IPS-15b (cell line): ENCODE measurements at regions not wholly inside any gene's neighbourhood (a gene's known extent, or its start where the extent isn't known, plus 50 kb on each side); places are given as distances from the start of the nearest gene placed in this dataset.
"Not testable (repeated sequence)": the region's sequence is repeated elsewhere in the genome, so short reads cannot be mapped to it uniquely, and the experiment has no call there.

Experiments used
- H3K27me3 ChIP-seq: one replicate; pipeline ENCODE4 v1.6.1; 2013; ENCODE audit warnings: low read length; ENCODE audit not compliant: control insufficient read depth, insufficient read depth
- H3K36me3 ChIP-seq: one replicate; pipeline ENCODE4 v1.6.1; 2013; ENCODE audit warnings: low read length; ENCODE audit not compliant: control insufficient read depth, insufficient read depth
- H3K4me1 ChIP-seq: one replicate; pipeline ENCODE4 v1.6.1; 2013; ENCODE audit warnings: mild to moderate bottlenecking, low read length; ENCODE audit not compliant: control insufficient read depth, insufficient read depth
- H3K4me3 ChIP-seq: one replicate; pipeline ENCODE4 v1.5.1; 2013; ENCODE audit warnings: low read depth, low read length
- H3K9ac ChIP-seq: one replicate; pipeline ENCODE4 v1.6.1; 2013; ENCODE audit warnings: low read depth, mild to moderate bottlenecking, low read length
- H3K9me3 ChIP-seq: one replicate; pipeline ENCODE4 v1.6.1; 2013; ENCODE audit warnings: mild to moderate bottlenecking, low read length; ENCODE audit not compliant: control insufficient read depth, insufficient read depth

DNA sequence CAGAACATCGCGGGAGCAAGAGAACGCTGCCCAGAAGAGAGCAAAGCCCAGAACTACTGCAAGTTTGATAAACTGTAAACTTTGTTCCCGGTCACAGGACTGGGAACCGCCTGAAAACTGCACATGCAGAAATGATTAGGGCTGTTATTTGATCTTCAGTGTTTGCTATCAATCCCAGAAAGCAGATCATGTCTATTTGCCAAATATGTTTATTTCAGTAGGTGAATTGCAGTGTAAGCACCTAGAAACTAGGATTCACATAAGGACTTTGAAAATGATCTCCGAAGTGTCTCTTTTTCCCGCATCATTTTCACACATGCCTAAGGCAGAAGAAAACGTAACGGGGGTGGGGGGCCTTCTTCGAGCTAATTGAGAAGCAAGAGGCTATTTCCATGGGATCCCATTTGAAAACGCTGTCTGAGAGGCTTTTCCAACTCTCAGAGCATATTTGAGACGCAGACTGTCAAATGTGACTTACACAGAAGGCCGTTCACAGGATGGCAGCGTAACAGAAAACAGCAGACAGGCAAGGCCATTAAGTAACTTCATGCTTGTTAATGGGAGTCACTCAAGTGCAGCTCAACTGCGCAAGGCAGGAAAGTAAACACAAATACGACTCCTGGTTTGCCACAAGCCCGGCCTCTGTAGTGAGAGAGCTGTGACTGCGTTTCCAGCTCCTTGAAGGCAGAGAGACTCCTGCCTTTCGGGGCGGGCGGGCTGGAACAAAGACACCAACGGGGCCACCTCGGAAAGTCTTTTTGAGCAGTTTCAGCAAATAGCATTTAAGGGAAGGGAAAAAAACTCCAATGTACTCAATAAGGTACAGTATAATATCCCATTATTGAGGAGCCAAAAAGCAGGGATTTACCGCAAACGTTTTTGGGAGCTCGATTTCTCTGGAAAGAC is 144.7 kb upstream of the ZNF217 start:
- H3K4me3 ChIP-seq = no peak overlapping the region
- H3K9me3 ChIP-seq = no peaks in the 10 kb centered on the region
- peak overlapping the region; percentile 0 for H3K9ac ChIP-seq

DNA sequence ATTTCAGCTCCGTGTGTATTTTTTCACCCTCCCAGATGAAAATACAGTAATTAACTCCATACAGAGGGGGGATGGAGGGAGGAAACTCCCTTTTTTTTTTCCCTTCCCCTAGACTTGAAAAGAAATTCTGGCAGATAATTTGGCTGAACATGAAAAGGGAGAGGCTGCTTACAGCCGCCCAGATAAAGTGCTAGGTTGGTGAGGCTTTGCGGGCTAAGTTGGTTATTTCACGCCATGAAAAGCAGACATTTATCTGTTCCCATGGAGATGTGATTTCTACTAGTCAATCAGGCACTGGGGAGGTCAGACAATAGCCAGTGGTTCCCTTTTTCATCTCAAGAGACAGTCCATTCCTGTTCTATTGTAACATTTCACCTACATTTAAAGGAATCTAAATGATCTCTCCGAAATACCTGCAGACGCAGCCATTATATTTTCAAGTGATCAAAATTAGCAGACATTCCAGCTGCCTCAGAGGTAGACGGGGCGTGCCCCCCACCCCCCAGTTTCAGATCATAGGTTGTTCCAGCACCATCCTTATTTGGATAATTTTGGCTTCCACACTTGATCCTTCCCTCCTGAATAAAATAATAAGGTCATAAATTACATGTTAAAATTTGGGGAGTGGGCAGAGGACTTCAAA is 143.9 kb upstream of the ZNF217 start:
- Histone ChIP-seq H3K36me3 (no peaks in the 10 kb centered on the region), H3K9me3 (no peaks in the 10 kb centered on the region), H3K9ac (no peak overlapping the region), H3K27me3 (no peaks in the 10 kb centered on the region), H3K4me1 (peaks cover 52% of the 10 kb centered on the region), H3K4me3 (no peak overlapping the region)

More for the DNA sequence above, 144.7 kb upstream of the ZNF217 start:
- Histone ChIP-seq H3K27me3 (no peaks in the 10 kb centered on the region), H3K4me1 (peaks cover 52% of the 10 kb centered on the region), H3K36me3 (no peaks in the 10 kb centered on the region)

DNA sequence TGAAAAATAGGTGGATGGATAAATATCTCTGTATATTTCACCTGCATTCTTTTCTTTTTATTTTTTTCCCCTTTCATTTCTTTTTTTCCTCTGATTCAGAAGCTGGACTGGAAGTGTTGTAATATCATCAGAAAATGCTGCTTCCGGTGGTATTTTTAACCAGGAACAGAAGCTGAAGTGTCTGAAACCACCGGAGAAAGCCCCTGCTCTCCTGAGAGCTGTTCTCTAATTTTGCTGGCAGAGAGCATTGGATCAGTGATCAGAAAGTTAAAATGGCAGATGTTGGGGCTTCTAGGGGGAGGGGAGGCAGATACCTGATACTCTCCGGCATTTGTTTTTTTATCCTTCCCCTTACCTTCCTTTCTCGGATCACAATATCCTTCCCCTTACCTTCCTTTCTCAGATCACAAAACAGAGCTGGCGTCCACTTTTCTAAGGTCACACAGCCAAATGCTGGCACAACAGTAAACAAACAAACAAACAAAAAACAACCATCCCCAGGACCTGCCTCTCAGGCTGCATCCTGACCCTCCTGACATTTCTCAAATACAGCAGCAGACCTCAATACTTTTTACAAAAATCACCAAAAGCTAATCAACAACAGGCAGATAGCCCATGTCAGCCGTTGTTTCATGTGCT is 143.2 kb upstream of the ZNF217 start:
- H3K4me3 ChIP-seq = no peak overlapping the region
- peak overlapping the region; percentile 51 for H3K9ac ChIP-seq
- no peaks in the 10 kb centered on the region for H3K9me3 ChIP-seq
- H3K36me3 ChIP-seq = no peaks in the 10 kb centered on the region
- H3K4me1 ChIP-seq = peaks cover 52% of the 10 kb centered on the region
- H3K27me3 ChIP-seq = no peaks in the 10 kb centered on the region

DNA sequence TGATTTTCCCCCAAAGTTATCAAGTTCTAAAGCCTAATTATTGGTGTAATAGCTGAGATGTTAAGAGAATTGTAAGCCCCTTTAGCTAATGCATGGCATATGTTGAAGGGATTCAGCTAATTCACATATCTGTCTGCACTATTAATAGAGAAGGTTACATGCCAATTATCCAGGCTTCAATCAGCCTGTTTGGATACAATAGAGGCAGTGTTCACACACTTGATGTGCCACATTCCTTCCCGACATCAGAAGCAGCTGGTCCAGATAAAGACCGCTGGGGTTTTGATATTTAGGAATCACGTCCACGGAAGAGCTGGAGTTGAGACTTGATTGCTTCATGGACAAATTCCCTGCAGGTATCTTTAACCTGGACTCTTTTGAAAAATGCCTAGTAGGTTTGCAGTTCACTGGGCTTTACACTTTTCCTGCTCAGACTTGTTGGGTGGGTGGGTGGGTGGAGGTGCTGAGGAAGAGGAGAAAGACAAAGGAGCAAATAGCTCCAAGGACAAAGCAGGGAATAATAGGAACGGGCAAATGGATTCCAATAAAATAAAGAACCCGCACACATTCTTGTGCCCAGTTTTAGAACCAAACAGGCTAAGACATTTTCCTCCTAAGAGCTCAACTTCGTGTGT is 142.6 kb upstream of the ZNF217 start:
- Histone ChIP-seq H3K27me3 (no peaks in the 10 kb centered on the region), H3K4me1 (peaks cover 47% of the 10 kb centered on the region), H3K9ac (peak overlapping the region; percentile 51), H3K4me3 (no peak overlapping the region), H3K9me3 (no peaks in the 10 kb centered on the region), H3K36me3 (no peaks in the 10 kb centered on the region)

DNA sequence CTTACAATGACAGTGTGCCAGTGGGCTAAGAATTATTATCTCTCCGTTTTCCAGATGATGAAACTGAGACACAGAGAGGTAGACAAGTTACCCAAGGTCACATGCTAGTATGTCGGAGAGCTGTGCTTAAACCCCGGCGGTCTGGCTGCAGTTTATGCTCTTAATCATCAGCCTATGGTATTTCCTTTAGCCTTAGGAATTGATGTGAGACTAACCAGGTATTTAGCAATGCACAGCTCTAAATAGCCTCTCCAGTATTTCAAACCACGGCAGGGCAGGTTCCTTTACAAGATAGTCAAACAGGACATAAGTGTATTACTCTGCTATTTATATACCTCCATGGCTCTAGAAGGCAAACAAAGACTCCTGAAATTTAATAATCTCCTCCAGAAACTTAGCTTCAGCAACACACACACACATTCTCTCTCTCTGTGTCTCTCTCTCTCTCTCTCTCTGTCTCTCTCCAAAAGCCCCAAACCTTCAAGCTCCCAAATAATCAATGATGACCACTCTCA is 142.0 kb upstream of the ZNF217 start:
- Histone ChIP-seq H3K36me3 (no peaks in the 10 kb centered on the region), H3K27me3 (no peaks in the 10 kb centered on the region), H3K9me3 (no peaks in the 10 kb centered on the region), H3K9ac (no peak overlapping the region), H3K4me1 (peaks cover 47% of the 10 kb centered on the region), H3K4me3 (no peak overlapping the region)

DNA sequence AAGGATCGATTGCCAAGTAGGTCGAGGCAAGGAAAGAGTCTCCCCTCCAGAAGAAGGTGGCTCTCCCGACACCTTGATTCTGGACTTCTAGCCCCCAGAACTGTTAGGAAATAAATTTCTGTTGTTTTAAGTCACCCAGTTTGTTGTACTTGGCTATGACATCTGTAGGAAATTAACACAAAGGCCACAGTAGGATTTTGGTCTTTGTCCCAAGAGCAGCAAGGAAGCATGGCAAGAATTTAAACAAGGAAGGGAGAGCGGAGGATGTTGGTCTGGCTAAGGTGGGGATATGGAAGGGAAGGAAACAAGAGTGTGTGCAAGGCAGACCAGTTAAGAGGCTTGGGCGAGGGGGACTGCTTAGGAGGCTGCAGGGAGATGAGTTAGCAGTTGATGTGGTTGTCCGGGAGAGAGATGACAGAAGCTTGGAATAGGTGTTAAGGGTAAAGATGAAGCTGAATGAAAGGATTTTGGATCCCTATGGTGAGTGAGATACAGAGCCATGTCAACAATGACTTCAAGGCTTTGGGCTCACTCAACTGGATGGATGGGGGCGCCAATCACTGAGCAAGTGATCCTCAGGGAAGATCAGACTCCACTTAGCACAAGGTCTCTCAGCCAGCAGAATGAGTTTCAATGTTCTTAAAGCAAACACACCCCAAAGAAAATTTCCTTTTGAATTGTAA is 140.5 kb upstream of the ZNF217 start:
- no peaks in the 10 kb centered on the region for H3K27me3 ChIP-seq
- no peak overlapping the region for H3K4me3 ChIP-seq
- no peaks in the 10 kb centered on the region for H3K36me3 ChIP-seq
- no peaks in the 10 kb centered on the region for H3K9me3 ChIP-seq
- H3K9ac ChIP-seq = no peak overlapping the region
- peaks cover 33% of the 10 kb centered on the region for H3K4me1 ChIP-seq

DNA sequence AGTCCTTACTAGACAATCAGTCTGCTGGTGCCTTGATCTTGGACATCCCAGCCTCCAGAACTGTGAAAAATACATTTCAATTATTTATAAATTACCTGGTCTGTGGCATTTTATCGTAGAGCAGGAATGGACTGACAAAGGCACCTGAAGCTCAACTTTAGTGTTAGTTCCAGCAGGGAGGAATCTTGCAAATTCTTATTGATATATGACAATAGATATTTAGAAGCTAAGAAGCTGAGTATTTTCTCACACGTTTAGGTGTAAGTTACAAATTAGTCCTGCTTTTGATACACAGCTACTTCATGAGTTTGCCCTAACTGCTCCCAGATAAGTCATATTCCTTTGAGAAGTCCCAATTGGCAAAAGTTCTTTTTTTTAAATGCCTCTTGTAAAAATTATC is 138.0 kb upstream of the ZNF217 start:
- no peak overlapping the region for H3K9ac ChIP-seq
- H3K4me1 ChIP-seq = peaks cover 9% of the 10 kb centered on the region
- no peaks in the 10 kb centered on the region for H3K27me3 ChIP-seq
- no peaks in the 10 kb centered on the region for H3K36me3 ChIP-seq
- H3K4me3 ChIP-seq = no peak overlapping the region
- H3K9me3 ChIP-seq = no peaks in the 10 kb centered on the region

DNA sequence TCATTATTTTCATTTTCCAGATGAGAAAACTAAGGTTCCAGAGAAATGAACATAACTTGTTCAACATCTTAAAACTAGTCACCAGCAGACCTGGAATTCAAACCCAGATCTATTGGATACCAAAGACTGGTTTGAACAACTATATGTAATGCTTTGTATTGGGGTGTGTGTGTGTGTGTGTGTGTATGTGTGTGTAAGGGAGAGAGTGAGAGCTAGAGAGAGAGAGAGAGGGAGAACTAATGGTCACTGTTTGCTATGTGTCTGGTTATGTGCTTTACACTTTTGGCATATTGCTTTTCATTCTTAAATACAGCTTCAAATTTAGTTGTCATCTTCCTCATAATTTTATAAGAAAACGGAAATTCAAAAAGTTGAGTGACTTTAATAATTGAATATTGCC is 134.7 kb upstream of the ZNF217 start:
- H3K36me3 ChIP-seq = no peaks in the 10 kb centered on the region

DNA sequence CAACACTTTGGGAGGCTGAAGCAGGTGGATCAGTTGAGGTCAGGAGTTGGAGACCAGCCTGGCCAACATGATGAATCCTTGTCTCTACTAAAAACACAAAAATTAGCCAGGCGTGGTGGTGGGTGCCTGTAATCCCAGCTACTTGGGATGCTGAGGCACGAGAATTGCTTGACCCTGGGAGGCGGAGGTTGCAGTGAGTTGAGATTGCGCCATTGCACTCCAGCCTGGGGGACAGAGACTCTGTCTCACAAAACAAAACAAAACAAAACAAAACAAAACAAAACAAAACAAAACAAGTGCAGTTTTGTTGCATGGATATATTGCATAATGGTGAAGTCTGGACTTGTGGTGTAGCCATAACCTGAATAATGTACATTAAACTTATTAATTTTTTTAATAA is 133.6 kb upstream of the ZNF217 start:
- H3K4me3 ChIP-seq, H3K36me3 ChIP-seq, H3K4me1 ChIP-seq, H3K27me3 ChIP-seq, H3K9me3 ChIP-seq, H3K9ac ChIP-seq: not testable (repeated sequence)

More for the DNA sequence above, 134.7 kb upstream of the ZNF217 start:
- H3K27me3 ChIP-seq = no peaks in the 10 kb centered on the region
- no peaks in the 10 kb centered on the region for H3K4me1 ChIP-seq
- H3K9ac ChIP-seq = no peak overlapping the region
- no peak overlapping the region for H3K4me3 ChIP-seq
- H3K9me3 ChIP-seq = no peaks in the 10 kb centered on the region

DNA sequence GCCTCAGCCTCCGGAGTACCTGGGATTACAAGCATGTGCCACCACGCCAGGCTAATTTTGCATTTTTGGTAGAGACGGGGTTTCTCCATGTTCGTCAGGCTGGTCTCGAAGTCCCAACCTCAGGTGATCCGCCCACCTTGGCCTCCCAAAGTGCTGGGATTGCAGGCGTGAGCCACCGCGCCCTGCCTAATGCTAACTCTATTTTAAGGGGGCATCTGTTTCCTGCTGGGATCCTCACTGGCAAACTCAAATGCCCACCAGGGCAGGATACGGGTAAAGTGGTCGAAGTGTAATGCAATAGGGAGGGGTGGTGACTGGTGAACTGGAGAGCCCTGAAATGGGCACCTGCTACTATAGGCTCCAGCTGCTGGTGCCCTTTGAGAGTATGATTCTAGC is 131.9 kb upstream of the ZNF217 start:
- no peak overlapping the region for H3K4me3 ChIP-seq
- no peak overlapping the region for H3K9ac ChIP-seq
- no peaks in the 10 kb centered on the region for H3K4me1 ChIP-seq
- H3K36me3 ChIP-seq = no peaks in the 10 kb centered on the region
- no peaks in the 10 kb centered on the region for H3K9me3 ChIP-seq
- H3K27me3 ChIP-seq = no peaks in the 10 kb centered on the region

DNA sequence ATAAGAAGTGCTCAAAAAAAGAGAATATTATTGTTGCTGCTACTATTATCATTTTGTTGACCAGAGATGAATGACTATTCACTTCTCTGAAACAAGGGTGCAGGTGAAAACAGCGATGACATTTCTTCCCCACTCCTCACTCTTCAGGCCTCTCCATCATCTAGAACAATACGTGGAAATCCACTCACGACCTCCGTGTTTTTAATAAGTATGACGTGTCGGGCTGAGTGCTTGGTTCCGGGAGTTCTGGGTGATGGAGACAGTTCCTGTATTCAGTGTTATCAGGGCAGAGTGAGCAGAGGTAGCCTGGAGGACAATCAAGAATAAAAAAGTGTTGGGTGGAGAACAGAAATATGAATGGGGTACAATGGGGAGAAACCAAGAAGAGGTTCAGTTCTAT is 130.0 kb upstream of the ZNF217 start:
- Histone ChIP-seq H3K27me3 (no peaks in the 10 kb centered on the region), H3K9ac (no peak overlapping the region), H3K36me3 (no peaks in the 10 kb centered on the region), H3K4me1 (no peaks in the 10 kb centered on the region), H3K9me3 (no peaks in the 10 kb centered on the region), H3K4me3 (no peak overlapping the region)
